ENCODE measurements at regions not wholly inside any gene's neighbourhood (a gene's known extent, or its start where the extent isn't known, plus 50 kb on each side); places are given as distances from the start of the nearest gene placed in this dataset.

DNA sequence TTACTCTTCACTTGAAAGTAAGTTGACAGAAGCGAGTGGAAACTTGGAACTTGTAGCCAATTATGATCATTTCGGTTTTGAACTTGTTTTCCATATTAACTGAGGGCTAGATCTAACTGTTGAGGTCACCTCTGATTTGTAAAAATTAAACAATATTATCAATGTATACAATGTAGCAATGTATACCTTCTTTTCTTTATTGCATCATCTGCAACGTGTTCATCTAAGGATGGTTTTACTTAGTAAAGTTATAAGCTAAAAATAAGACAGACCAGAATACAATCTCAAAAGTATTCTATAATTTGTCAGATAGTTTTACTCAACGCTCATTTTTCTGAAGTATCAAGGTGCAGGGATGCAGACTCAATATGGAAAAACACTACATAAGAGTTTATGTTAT is 435.0 kb upstream of the TNP1 start:
- Histone ChIP-seq H3K4me3 (no peak overlapping the region), H3K27ac (no peak overlapping the region)
- TF ChIP-seq, protein P1, sequence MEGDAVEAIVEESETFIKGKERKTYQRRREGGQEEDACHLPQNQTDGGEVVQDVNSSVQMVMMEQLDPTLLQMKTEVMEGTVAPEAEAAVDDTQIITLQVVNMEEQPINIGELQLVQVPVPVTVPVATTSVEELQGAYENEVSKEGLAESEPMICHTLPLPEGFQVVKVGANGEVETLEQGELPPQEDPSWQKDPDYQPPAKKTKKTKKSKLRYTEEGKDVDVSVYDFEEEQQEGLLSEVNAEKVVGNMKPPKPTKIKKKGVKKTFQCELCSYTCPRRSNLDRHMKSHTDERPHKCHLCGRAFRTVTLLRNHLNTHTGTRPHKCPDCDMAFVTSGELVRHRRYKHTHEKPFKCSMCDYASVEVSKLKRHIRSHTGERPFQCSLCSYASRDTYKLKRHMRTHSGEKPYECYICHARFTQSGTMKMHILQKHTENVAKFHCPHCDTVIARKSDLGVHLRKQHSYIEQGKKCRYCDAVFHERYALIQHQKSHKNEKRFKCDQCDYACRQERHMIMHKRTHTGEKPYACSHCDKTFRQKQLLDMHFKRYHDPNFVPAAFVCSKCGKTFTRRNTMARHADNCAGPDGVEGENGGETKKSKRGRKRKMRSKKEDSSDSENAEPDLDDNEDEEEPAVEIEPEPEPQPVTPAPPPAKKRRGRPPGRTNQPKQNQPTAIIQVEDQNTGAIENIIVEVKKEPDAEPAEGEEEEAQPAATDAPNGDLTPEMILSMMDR (IDR thresholded peaks at IDR 0.05), result no peak
- no peak for DNase-seq (ENCODE audit: low spot score)

DNA sequence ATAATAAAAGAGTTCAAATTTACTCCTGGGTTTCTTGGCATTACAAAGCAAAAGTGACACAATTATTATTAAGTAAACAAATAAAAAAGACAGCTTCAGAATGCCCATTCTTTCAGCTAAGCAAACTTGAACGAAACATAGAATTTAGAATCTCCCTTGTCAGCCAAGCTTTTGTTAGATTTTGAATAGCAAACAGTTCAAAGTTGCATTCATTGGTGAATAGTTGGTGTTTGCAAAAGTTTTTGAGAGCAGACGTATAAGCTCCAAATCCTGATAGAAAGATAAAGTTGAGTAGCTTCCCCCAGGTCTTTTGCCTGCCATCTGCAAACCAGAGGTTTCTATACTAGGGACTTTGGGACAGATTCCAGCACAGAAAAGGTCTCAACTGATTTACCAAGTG is 434.3 kb upstream of the TNP1 start:
- TF ChIP-seq, protein P1 (IDR thresholded peaks at IDR 0.05), result no peak
- DNase-seq (ENCODE audit: low spot score), result no peak
- Histone ChIP-seq H3K4me3 (no peak overlapping the region), H3K27ac (no peak overlapping the region)

DNA sequence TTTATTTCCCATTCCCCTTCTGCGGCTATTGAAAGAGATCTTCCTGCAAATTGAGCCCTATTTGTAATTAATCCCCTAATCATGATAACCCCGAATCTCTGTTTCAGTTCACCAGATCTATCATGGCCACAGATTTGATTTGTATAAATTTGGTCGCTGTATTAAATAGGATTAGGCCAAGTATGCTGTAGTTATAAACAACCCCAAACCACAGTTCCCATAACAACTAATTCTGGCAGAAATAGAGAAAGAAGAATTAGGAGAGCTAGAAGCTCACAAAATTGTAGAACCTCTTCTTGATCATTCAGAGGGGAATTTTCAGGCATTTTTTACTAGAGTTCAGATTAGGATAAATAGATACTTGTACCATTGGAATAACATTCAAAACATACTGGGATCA is 433.7 kb upstream of the TNP1 start:
- Histone ChIP-seq H3K27ac (no peak overlapping the region), H3K4me3 (no peak overlapping the region)
- TF ChIP-seq, protein P1 (IDR thresholded peaks at IDR 0.05), result no peak
- DNase-seq (ENCODE audit: low spot score), result no peak

DNA sequence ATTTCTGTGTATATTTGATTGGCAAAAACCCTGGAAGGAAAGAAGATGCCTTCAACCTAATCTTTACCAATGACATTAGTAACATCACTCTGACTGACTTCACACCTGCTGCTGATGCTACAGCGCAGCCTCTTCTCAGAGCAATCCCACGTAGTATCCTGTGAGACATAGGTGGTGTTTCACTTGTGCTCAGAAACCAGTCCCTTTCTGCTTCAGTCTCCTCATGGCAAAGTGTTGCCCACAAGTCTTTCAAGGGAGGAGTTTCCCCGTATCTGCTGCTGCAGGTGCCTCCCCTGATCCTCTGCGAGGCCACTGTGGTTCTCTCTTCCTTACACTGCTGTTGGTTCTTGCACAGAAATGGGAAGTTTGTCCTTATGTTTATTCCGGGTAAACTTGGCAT is 433.2 kb upstream of the TNP1 start:
- H3K27ac ChIP-seq, result no peak overlapping the region
- no peak overlapping the region for H3K4me3 ChIP-seq
- no peak for DNase-seq (ENCODE audit: low spot score)
- TF ChIP-seq, protein P1 (IDR thresholded peaks at IDR 0.05), result no peak

DNA sequence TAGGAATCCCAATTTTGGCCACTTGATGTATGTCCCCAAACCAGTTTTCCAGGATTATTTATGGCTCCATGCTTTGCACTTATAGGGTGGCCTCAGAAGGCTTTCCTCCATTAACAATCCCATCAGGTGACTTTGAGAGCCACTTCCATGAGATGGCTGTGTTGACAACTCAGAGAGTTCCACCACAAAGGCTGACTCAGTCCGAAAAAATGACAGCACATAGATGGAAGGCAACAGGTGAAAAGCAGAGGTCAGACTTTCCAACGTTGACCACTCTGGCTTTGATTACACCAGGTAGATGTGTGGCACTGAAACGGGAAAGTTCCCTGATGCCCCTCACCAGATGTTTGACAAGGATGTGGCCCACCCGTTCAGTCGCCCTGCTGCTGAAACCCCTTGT is 431.4 kb upstream of the TNP1 start:
- no peak for DNase-seq (ENCODE audit: low spot score)
- TF ChIP-seq, protein P1 (IDR thresholded peaks at IDR 0.05), result no peak
- Histone ChIP-seq H3K4me3 (no peak overlapping the region), H3K27ac (no peak overlapping the region)

DNA sequence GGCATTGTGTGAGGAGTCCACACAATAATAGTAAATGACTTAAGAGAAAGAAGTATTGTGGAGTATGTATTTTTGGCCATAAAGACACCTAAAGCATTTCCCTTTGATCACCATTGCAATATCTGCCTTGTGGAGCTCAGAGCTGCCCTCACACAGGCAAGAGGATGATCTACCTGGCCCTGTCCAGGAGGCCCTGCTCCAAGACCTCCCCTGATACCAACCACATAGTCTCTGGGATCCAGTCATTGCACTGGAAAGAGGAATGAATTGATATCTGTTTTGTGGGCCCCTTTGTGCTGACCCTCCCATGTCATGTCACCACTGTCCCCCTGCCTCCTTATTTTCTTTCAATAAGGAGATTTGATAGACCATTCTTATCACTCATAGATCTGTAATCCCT is 430.6 kb upstream of the TNP1 start:
- DNase-seq (ENCODE audit: low spot score), result no peak
- H3K27ac ChIP-seq, result no peak overlapping the region
- TF ChIP-seq, protein P1 (IDR thresholded peaks at IDR 0.05), result no peak
- H3K4me3 ChIP-seq, result no peak overlapping the region

DNA sequence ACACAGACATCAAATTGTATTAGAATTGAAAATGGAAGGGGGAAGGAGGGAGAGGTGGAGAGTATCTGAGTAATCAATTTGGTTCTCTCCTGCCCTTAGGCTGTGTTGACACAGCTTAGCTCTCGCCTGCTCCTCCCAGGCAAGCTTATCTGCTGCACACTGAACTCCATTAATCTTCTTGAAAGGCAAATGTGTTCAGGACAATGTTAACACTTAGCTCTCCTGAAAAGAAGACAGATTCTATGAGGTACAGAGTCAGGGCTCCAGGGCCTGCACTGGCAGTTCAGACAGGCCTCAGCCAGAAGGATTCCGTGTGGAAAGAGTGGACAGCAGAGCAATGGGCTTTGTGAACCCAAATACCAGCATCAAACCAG is 430.0 kb upstream of the TNP1 start:
- no peak for DNase-seq (ENCODE audit: low spot score)
- H3K4me3 ChIP-seq, result no peak overlapping the region
- no peak overlapping the region for H3K27ac ChIP-seq
- TF ChIP-seq, protein P1 (IDR thresholded peaks at IDR 0.05), result no peak

All from coronary artery (tissue), 2 donors.